Epithelial cell of esophagus (primary cell): ENCODE measurements at regions not wholly inside any gene's neighbourhood (a gene's known extent, or its start where the extent isn't known, plus 50 kb on each side); places are given as distances from the start of the nearest gene placed in this dataset.

Source experiments
- DNase-seq: peaks from one replicate; pipeline ENCODE4 v3.0.0; 2010; ENCODE audit warnings: low read depth
- H3K4me3 ChIP-seq: 2 replicates; pipeline ENCODE4 v1.5.1; 2011; ENCODE audit warnings: mild to moderate bottlenecking, low read length, control low read depth
- CTCF ChIP-seq: IDR thresholded peaks from 2 replicates; pipeline ENCODE4 v1.5.1; 2011; ENCODE audit warnings: low read depth, mild to moderate bottlenecking, low read length, control low read depth, inconsistent platforms; ENCODE audit not compliant: insufficient read depth; ENCODE audit errors: missing control alignments

- peak; percentile 57 for DNase-seq
- H3K4me3 ChIP-seq: no peak overlapping the region
- no peak for TF ChIP-seq CTCF
Observed at GRCh38 chr3:70861234-70861633, 548.8 kb upstream of the MDFIC2 start.

- H3K4me3 ChIP-seq: no peak overlapping the region
- DNase-seq: no peak
- TF ChIP-seq CTCF: no peak
Observed at GRCh38 chr3:70857916-70858315, 545.5 kb upstream of the MDFIC2 start.

GRCh38 chr3:70856414-70857162 lies 544.1 kb upstream of the MDFIC2 start:
- TF ChIP-seq CTCF: no peak
- DNase-seq: peak; percentile 91
- H3K4me3 ChIP-seq: no peak overlapping the region

GRCh38 chr3:70855149-70855548 lies 542.7 kb upstream of the MDFIC2 start:
- no peak for DNase-seq
- no peak for TF ChIP-seq CTCF

GRCh38 chr3:70854108-70854507 lies 541.7 kb upstream of the MDFIC2 start:
- TF ChIP-seq CTCF: no peak
- H3K4me3 ChIP-seq: no peak overlapping the region
- DNase-seq: peak; percentile 60

More at GRCh38 chr3:70855149-70855548, 542.7 kb upstream of the MDFIC2 start:
- no peak overlapping the region for H3K4me3 ChIP-seq

- no peak for DNase-seq
- no peak for TF ChIP-seq CTCF
Observed at GRCh38 chr3:70853161-70853944, 540.9 kb upstream of the MDFIC2 start.

More at GRCh38 chr3:70853161-70853944, 540.9 kb upstream of the MDFIC2 start:
- H3K4me3 ChIP-seq: no peak overlapping the region
